GM21717 (cell line): ENCODE measurements at regions not wholly inside any gene's neighbourhood (a gene's known extent, or its start where the extent isn't known, plus 50 kb on each side); places are given as distances from the start of the nearest gene placed in this dataset.
"Not testable (repeated sequence)": the region's sequence is repeated elsewhere in the genome, so short reads cannot be mapped to it uniquely, and the experiment has no call there.

Experiments used
- ATAC-seq: cut with Tn5 transposase; IDR thresholded peaks from one replicate; pipeline ENCODE4 v1.9.1; 2021; ENCODE audit warnings: mild to moderate bottlenecking, moderate library complexity; ENCODE audit not compliant: unreplicated experiment

DNA sequence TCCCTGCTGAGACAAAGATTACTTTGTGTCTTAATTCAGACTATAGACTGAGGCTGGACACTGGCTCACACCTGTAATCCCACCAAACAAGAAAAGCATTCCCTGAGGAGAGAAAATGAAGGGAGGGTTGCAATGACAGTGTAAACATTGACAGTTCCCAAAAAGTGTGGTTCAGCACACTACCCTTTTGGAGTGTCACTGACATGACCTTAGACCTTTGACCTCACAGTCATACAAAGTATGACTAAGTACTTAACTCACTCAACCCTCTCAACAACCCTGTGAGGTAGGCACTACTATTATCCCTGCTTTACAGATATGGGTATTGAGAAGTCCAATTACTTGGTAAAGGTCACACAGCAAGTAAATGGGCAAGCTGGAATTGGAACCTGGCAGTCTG, 341.7 kb downstream of the LRRC3B start:
- no peak for ATAC-seq

DNA sequence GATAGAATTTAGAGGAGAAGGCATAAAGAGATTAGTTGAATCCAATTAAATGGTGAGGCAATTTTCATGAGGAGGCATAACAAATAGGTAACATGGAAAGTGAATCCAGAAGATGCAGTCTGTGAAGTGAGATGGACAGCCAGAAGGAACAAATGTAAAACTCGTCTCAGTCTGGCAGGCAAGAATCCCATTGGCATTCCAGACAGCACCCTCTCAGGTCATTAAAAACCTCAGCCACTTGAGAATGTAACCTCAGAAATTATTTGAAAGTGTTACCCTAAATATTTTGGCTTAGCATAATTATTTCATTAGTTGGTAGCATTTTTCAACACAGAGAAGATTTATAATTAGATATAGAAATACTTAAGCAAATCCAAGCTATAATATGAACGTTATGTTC, 342.3 kb downstream of the LRRC3B start:
- no peak for ATAC-seq

DNA sequence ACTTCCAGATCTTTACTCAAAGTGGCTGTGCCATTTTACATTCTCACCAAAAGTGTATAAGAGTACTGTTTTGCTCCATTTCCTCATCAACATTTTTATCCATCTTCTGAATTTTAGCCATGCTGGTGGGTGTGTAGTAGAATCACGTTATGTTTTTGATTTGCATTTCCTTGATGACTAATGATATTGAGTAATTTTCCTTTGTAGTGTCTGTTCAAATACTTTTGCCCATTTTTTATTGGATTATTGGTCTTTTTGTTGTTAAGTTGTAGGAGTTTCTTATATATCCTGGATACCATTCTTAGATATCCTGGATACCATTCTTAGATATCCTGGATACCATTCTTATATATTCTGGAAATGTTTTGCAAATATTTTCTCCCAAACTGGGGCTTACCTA, 344.9 kb downstream of the LRRC3B start:
- ATAC-seq: no peak

DNA sequence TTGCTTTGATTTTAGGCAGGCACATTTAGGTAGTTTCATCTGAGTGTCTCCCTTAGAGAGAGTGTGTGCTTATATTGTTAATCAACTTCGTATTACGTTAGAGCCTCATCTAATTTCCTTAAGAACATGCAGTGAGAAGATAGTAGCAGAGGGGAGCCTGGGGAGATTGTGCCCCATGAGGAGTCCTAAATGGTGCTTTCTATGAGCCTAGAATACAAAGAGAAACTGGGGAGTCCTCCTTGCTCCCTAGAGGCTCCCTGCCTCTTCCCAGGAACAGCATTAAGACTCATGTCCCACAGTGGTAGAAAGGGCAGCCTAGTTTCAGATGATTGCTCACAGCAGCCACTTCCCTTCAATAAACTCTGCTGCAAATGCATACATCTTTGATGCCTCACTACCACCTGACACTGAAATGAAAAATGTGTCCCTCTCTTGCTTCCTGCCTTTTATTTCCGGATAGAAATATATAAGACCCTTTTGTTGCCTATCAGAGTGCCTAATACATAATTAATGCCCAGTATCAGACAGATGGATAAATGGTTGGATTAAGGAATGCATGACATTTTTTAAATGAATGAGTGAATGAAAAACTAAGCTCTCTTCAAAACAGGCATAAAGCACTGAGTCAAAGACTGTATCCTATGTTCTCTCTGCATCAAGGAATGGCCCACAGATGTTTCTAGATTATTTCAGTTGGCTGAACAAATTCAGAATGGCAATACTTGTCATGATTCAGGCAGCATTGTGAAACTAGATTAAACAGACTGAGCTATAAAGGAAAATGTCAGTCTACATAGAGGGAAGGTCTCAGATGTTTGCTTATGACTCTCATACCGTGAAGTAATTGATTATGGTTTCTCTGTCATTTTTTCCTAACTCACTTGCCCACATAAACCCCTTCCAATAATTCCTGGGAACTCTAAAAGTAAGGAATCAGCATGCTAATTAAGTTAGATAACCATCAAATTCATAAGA, 362.1 kb downstream of the LRRC3B start:
- ATAC-seq: no peak

DNA sequence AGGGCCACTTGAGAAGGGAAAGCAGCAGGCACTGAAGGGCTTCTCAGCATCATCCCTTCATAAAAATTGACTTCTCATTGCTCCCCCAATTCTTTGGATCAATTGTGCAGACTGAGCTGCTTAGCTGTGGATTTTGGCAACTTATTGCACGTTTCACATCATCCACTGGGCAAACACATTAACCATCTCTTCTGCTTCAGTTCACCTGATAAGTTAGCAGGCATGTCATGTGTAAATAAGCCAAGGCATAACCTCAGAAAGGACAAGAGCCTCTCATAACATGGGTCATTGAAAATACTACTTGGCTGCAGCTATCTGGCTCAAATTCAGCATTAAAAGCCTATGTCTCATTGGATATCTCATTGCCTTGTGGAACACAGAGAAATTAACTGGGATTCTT, 366.5 kb downstream of the LRRC3B start:
- ATAC-seq: no peak

DNA sequence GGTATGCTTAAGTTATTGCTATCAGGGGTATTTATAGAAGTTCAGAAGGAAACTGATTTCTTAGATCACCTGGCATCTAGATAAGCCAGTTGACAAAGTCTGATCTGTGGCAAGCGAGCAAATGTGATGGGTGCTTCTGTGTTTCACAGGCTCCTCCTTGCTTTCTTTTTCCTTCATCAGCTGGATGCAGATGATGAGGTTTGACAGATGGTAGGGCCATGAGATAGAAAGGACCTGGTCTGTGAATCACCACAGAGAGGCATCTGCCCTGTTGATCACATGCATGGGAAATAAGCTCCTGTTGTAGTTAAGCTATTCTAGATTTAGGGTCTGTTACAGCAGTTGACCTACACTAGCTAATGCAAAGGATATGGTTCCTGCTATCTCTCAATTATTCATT, 372.0 kb downstream of the NEK10 start:
- ATAC-seq: no peak

DNA sequence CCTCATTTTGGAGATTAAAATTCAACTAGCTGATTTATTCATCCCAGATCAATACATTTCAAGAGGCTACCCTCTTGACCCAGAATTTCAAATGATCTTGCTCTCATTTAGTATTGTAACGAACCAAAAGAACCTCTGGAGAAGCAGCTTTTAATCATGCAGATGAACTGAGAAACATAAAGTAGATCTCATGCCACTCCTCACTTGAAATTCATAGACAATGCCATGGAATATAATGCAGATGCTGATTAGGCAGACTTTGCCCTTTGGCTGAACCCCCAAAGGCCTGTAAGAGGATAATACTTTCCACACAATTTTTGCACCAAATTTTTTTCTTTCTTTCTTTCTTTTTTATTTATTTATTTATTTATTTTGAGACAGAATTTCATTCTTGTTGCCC, 358.3 kb downstream of the NEK10 start:
- no peak for ATAC-seq

DNA sequence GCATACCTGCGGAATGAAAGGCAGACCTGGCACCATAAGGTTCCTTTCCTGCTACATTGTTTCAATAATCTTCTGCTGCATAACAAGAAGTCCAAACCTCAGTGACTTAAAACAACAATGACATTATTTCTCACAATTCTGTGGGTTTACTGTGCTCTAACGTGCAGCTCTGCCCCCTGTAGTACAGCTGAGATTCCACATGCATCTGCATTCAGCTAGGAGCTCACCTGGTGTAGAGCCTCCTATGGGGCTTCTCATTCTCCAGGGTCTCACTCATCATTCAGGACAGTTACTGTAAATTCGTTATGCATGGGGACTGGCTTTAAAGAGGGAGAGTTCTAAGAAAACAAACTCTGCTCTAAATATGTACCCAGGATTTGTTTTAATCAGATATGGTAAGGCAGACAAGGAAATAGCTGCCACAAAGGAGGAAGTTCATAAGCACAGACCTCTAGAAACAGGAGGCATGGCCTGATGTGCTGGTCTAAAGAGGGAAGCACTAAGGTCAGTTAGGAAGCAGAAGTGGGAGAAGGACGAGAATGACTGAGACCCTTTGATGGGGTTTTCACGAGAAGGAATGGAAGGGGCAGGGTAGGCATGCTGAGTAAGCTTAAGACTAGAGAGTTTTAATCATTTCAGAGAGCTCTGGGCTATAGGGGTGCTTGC, 347.0 kb downstream of the NEK10 start:
- ATAC-seq: no peak

DNA sequence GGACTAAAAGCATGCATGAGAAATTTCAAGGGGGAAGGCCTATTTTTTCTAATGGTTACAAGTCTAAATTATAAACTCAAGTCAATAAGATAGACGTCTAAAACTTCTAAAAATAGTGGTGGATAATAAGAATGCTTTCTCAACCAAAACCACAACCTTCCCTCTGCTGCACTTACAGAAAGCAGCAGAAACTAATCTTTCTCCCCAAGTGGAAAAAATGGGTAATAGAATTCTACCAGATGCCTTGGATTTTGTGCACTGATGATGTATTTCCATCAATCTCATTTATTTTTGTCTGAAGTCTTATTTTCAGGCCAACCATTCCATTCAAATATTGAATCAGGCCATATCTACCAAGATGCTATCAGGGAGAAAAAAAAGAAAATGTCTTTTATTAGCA, 344.7 kb downstream of the NEK10 start:
- no peak for ATAC-seq

DNA sequence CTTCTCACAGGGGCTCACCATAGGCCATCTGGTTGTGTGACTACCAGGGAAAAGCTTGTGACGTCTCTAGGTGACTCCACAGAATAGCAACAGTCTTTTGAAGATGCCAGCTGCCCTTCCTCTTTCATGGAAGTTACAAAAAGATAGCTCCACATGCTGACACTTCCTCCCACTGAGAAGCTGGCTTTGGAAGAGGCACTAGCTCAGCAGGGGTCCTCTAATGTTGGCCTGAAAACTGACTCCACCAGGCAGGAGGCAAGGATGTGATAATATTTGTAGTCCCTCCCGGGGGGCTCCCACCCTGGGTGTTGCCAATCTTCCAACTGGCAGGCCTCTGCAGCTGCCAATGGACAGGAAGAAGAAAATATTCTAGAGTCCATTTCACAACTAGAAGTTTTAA, 343.5 kb downstream of the NEK10 start:
- no peak for ATAC-seq

DNA sequence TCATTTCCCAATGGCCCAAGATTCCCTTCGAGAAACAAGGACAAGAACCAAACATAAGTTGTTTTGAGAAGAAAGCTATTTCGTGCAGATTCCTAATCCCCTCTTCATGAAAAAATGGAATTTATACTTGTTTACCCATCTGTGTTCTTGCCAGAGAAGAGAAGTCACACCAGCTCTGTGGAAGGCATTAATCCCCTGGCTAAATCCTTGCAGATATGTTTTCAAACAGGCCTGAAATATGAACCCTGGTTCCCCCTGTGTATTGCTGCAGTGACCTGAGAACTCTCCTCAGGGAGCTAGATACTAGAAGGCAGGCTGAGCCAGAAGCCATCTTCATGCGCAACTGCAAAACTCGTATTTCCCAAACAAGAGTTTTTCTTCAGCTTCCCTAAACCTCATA, 337.7 kb downstream of the NEK10 start:
- ATAC-seq: no peak

DNA sequence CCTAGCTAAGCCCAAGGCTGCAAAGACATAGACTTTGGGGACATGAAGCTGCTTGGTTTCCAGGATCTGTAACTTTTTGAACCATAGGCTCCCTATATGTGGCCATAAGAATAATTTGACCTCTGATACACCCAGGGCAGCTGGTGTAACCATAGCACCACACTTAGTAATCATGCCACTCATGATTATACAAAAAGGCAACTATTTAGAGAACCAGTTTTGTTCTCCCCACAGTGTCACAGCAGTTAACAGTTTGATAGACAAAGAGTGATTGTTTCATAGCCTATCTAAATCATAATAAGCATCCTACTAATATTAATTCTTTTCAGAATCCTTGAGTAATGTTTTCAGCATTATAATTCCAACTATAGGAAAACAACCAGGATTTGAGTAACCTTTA, 334.9 kb downstream of the NEK10 start:
- no peak for ATAC-seq

DNA sequence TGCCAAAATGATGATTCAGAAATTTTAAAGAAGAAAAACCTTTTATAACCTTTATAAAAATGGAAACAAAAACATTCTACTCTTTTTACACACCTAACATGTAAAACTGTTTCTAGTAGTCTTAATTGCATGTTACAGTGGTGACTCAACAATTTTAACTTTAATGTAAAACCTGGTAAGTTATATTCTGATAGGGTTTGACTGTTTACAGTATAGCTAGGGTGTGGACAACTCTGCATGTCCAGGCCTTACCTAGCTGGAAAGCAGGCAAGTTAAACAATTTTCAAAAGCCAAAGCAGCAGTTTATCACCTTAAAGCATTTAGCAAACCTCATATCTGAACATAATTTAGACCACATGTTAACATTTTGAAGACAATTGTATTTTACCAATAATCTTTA, 328.5 kb downstream of the NEK10 start:
- no peak for ATAC-seq

DNA sequence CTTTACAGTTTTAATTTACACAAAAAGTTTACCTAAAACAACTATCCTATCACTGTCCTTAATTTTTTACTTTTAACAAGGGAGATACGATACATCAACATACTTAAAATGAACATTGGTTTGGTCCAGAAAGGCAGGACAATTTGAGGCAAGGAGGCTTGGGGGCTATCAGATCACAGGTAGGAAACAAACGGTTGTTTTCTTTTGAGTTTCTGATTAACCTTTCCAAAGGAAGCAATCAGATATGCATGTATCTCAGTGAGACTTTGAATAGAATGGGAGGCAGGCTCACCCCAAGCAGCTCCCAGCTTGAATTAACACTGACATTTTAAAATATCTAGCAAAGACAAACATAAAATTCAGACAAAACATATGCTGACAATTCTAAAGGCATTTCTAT, 326.6 kb downstream of the NEK10 start:
- ATAC-seq: not testable (repeated sequence)

DNA sequence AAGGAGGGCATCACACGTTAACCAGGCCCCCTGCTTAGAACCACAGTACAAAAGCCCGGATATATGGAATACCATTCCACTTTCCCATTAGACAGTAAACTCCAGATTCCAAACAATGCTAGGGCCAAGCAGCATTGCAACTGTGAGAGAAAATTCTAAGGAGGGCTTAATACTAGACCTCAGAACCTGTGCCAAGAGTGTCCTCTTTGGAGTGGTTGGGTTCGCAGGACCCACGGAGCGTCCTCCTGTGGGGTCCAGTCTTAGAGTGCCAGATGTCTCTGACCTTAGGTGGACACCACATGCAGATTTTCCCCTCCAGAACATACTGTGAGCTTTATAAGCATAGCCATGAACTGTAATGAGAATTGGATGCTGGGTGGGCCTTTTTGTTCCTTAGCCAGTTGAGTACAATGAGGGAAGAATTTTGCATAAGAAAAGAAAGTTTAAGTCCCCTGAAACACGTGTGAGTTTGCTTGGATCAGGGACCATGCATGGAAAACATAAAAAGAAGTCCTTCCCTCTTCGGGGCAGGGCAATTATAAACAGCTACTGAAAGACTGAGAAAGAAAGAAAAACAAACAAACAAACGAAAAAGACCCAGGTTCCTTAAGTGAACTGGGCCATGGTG, 325.7 kb downstream of the NEK10 start:
- ATAC-seq: no peak

DNA sequence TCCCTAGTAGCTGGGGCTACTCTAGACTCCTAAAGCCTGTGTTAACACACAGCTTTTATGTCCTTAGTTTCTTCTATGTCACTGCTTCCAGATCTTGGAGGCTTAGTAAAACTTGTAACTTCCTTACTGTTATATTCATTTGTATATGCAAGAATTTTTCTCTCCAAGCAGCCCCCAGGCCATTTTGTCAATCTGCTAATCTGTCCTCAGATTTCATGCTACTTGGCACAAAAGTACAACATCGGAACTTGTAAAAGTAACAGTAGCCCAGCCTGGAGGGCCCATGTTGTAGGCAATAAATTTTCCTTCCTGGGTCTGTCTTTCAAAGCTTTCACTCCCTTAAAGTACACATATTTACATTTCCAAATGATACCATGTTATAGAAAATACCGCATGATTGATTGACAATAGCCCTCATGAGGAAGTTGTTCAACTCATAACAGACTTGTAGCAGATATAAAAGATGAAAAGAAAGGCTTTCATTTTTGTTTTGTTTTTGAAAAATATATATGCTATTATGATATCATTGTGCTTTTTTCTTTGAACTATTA, 324.2 kb downstream of the NEK10 start:
- no peak for ATAC-seq

DNA sequence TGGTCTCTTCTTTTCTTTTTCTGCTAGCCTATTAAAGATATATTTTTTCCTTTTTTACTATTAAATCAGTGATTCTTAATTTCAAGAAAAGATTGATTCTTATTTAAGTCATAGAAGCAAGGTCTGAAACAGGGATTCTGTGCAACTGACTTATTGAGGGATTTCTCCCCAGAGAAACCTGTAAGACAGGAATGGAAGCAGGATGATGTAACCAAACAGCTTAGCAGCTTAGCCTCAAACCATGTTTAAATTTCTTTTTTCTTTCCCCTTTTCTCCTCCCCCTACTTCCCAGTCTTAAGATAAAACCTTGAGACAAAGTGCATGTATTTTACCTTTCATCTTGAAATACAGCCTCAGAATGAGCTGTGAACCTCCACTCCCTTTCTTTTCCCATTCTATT, 322.8 kb downstream of the NEK10 start:
- ATAC-seq: no peak

DNA sequence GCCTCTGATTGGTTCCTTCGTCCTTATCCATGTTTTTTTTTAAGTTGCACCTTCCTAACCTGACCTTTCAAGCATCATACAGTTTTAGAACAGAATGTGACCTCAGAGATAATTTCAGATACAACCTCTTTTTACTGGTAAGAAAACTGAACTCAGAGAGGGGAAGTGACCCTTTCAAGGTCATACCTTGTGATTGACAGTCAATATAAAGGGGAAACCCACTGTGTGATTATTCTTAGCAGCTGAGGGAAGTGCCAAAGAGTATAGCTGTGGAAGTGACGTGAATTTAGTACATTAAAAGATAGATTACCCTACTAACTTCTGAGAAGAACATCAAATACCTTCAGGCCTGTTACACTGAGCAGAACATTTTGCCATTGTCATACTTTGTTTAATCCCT, 319.4 kb downstream of the NEK10 start:
- no peak for ATAC-seq

DNA sequence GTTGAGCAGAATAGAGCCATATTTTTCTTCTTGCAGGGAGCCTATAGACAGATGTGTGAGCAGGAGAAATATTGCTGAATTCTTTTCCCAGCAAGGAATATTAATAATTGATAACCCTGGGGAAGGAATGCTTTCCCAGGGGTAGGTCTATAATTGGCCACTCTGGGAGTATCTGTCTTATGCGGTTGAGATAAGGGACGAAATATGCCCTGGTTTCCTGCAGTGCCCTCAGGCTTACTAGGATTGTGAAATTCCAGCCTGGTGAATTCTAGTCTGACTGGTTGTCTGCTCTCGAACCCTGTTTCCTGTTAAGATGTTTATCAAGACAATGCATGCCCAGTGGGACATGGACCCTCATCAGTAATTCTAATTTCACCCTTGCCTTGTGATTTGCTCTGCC, 317.7 kb downstream of the NEK10 start:
- not testable (repeated sequence) for ATAC-seq

DNA sequence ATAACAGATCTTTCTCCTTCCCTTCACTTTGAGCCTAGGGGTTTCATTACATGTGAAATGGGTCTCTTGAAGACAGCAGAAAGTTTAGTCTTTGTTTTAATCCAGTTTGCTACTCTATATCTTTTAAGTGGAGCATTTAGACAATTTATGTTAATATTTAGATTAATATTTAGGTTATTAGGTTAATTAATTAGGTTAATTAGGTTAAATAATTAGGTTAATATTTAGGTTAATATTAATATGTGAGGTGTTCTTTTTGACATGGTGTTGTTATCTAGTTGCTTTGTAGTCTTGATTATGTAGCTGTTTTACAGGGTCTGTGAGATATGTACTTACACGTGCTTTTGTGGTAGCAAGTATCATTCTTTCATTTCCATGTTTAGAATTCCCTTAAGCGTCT, 312.9 kb downstream of the NEK10 start:
- no peak for ATAC-seq

DNA sequence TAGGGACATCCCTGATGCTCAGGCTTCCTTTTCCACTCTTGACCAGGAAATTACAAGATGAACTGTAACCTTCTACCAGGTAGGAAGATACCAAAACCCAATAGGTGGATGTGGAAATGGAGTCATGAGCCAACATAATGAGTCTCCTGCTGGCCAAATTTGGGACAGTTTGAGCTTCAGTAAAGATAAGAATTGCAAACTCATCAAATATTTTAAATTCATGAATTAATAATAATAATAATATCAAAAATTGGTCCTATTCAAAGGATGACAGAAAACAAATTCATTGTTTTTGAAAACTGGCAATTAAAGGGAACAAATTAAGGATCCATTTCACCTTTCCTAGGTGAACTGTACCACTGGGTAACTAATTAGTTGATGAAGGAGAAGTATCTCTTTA, 309.7 kb downstream of the NEK10 start:
- no peak for ATAC-seq
